ENCODE measurements at regions not wholly inside any gene's neighbourhood (a gene's known extent, or its start where the extent isn't known, plus 50 kb on each side); places are given as distances from the start of the nearest gene placed in this dataset.

GRCh38 chr10:6739530-6740174, 159.6 kb upstream of the PRKCQ start:
- TF ChIP-seq, protein P1, sequence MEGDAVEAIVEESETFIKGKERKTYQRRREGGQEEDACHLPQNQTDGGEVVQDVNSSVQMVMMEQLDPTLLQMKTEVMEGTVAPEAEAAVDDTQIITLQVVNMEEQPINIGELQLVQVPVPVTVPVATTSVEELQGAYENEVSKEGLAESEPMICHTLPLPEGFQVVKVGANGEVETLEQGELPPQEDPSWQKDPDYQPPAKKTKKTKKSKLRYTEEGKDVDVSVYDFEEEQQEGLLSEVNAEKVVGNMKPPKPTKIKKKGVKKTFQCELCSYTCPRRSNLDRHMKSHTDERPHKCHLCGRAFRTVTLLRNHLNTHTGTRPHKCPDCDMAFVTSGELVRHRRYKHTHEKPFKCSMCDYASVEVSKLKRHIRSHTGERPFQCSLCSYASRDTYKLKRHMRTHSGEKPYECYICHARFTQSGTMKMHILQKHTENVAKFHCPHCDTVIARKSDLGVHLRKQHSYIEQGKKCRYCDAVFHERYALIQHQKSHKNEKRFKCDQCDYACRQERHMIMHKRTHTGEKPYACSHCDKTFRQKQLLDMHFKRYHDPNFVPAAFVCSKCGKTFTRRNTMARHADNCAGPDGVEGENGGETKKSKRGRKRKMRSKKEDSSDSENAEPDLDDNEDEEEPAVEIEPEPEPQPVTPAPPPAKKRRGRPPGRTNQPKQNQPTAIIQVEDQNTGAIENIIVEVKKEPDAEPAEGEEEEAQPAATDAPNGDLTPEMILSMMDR (IDR thresholded peaks at IDR 0.05 in 8 of 11, conservative IDR thresholded peaks at IDR 0.05 in 3 of 11), result no peak
- TF ChIP-seq POLR2AphosphoS5 (IDR thresholded peaks at IDR 0.05), result no peak
